Right lobe of liver (tissue), 6 donors: ENCODE measurements at regions not wholly inside any gene's neighbourhood (a gene's known extent, or its start where the extent isn't known, plus 50 kb on each side); places are given as distances from the start of the nearest gene placed in this dataset.

Experiments used
- ATAC-seq, 4 donors: fragments of 200-7000 bp; cut with Tn5 transposase; one replicate each; pipeline ENCODE4 v1.9.1; 2020; ENCODE audit warnings: mild to moderate bottlenecking in 4 of 4, moderate library complexity in 4 of 4
- DNase-seq, 3 donors: peaks; one replicate each; pipeline ENCODE4 v3.0.0-alpha.2; 2020
- H3K27ac ChIP-seq, 3 donors: fragments of 200-600 bp; one replicate each; pipeline ENCODE4 v1.8.0; 2022
- H3K27me3 ChIP-seq, 2 donors: fragments of 200-600 bp; one replicate each; pipeline ENCODE4 v1.8.0; 2022
- H3K36me3 ChIP-seq, 4 donors: fragments of 200-600 bp; sonication (generic) in 1 of 4; one replicate each; pipeline versions ENCODE4 v1.5.1 to v1.8.0; 2017 to 2022; ENCODE audit warnings: control low read depth in 1 of 4
- H3K4me1 ChIP-seq, 4 donors: fragments of 200-600 bp; sonication (generic) in 1 of 4; one replicate each; pipeline versions ENCODE4 v1.5.1 to v1.8.0; 2017 to 2022; ENCODE audit warnings: control low read depth in 1 of 4
- H3K4me3 ChIP-seq, 3 donors: fragments of 200-600 bp; one replicate each; pipeline ENCODE4 v1.8.0; 2022
- H3K9me3 ChIP-seq, 4 donors: fragments of 200-600 bp; sonication (generic) in 1 of 4; one replicate each; pipeline versions ENCODE4 v1.5.1 to v1.8.0; 2017 to 2022; ENCODE audit warnings: control low read depth in 1 of 4
- CTCF ChIP-seq, 4 donors: fragments of 200-600 bp in 3 of 4; fragments of 450-650 bp in 1 of 4; IDR thresholded peaks; one replicate each; pipeline versions ENCODE4 v1.5.1 to v1.8.0; 2016 to 2022; ENCODE audit warnings: antibody characterized with exemption in 4 of 4, mild to moderate bottlenecking in 2 of 4
- POLR2A ChIP-seq: fragments of 450-650 bp; IDR thresholded peaks from one replicate; pipeline ENCODE4 v1.6.1; 2017; ENCODE audit warnings: antibody characterized with exemption, mild to moderate bottlenecking
- WGBS: methylation state at CpG from one replicate; pipeline ENCODE4 v1.1.6; 2018; ENCODE audit warnings: low coverage, low lambda C conversion rate; ENCODE audit not compliant: insufficient coverage; ENCODE audit errors: missing lambda C conversion rate; 5-methylcytosine and 5-hydroxymethylcytosine counted together
- intact Hi-C, 2 donors: fragments of 100-400 bp; cut with DNase I; formaldehyde crosslinking; loops; one replicate each; pipeline versions ENCODE4 v1.11.2 to v1.14.1; 2022
- donor health status: DM: no; HTN: yes; CAD: no.
- donor health status: DM: no; HTN: no; CAD: no.
- donor health status: DM: no; HTN: no; CAD: no.
- donor health status: DM: no; HTN: yes; CAD: no.
- donor health status: DM: no; HTN: yes; CAD: no.

DNA sequence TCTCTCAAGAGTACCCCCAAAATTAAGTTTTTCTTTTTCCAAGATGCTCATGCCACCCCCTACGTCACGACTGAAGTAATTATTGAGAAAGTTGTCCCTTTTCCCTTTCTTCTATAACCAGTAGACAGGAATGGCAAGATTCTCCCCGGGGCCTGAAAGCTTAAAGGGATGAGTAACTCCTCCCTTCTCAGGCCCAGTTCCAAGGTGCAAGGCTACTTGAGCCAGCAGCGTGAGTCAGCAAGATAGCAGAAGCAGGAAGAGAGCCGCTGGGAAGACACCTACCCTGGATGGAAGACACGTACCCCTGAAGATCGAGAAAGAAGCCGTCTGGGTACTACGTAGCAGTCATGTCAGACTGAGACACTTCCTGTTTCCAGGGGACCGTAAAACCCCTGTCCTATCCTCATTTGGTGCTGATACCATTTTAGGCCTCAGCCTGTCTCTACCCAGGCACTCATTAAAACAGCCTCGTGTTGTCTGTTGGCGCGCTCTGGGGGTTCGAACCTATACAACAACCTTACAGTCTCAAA is 241.0 kb downstream of the ADGRG6 start:
- intact Hi-C loops, result no loop called here
- no peaks in the 10 kb centered on the region for H3K36me3 ChIP-seq
- TF ChIP-seq CTCF (IDR thresholded peaks at IDR 0.05) (no peak), POLR2A (no peak)
- no peaks in the 10 kb centered on the region for H3K27me3 ChIP-seq
- no peak overlapping the region for H3K27ac ChIP-seq
- ATAC-seq (no peak), DNase-seq (no peak)
- H3K4me3 ChIP-seq, result no peak overlapping the region
- no peaks in the 10 kb centered on the region for H3K4me1 ChIP-seq
- WGBS, result 56% methylated on average over 4 of the region's 14 CpGs
- H3K9me3 ChIP-seq, result no peaks in the 10 kb centered on the region

DNA sequence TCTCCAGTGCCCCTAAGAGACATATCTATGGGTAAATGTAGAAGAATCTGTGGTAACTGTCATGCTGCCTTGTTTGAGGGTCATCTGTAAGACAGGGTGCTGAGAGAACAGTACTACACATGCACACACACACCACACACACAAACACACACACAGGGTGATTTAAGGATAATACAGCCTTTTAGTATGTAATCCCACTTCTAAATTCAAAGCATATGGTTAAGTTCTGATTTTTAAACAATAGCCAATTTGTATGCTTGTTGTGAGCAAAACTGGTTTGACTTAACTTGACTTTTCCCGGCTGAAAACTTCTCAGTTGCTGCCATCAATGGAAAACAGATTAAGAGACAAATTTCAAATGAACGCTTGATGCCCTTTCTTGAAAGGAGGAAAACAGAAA is 241.8 kb downstream of the ADGRG6 start:
- no peaks in the 10 kb centered on the region for H3K4me1 ChIP-seq
- no peaks in the 10 kb centered on the region for H3K9me3 ChIP-seq
- H3K27me3 ChIP-seq, result no peaks in the 10 kb centered on the region
- 67% methylated on average over 2 of the region's 2 CpGs for WGBS
- TF ChIP-seq CTCF (IDR thresholded peaks at IDR 0.05), result no peak
- no peak for TF ChIP-seq POLR2A
- DNase-seq, result no peak
- H3K36me3 ChIP-seq, result no peaks in the 10 kb centered on the region
- H3K4me3 ChIP-seq, result no peak overlapping the region
- ATAC-seq, result no peak
- H3K27ac ChIP-seq, result no peak overlapping the region
- intact Hi-C loops, result no loop called here

DNA sequence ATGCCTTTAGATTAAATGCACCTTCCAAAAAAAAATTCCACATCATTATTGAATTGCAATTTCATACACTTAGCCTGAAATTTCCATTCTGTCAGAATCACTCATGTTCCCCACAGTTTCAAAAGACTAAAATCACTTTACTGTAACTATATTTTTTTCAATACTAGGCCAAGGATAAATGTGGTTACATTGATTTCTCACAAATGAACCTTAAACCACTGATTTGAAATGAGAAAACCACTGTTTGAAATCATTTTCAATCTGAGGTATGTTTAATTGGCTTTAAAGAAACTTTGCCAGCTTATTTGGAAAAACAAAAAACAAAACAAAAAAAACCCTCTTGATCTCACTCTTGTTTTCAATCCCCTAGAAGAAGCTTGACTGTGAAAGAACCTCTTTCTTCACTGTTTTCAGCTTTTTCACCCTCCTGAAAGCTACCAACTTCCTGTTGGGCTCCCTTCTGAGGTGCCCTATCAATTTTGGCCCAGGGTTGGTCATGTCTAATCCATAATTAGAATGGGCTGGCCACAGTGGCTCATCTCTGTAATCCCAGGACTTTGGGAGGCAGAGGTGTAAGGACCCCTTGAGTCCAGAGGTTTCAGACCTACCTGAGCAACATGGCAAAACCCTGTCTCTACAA is 242.5 kb downstream of the ADGRG6 start:
- TF ChIP-seq POLR2A, result no peak
- no peak for TF ChIP-seq CTCF (IDR thresholded peaks at IDR 0.05)
- Histone ChIP-seq H3K27ac (no peak overlapping the region), H3K4me1 (no peaks in the 10 kb centered on the region), H3K4me3 (no peak overlapping the region), H3K36me3 (no peaks in the 10 kb centered on the region), H3K27me3 (no peaks in the 10 kb centered on the region), H3K9me3 (no peaks in the 10 kb centered on the region)
- ATAC-seq (no peak), DNase-seq (no peak)
- intact Hi-C loops, result no loop called here

DNA sequence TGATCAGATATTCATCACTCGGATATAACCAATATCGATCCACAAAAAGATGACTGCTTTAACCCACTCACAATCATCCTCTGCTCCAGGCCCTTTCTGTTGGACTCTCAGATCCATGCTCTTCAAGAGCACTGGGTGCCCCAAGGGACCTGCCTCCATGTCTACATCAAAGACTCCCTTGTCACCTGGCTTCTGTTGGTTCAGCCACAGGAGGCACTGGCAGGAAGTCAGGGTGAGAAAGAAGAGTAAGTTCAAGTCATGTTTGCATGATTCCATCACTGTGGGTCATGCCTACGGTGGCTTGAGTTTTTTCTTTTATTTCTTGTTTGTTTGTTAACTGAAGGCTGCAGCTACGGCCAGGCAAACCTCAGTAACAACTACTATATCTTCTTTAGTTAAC is 243.3 kb downstream of the ADGRG6 start:
- TF ChIP-seq POLR2A (no peak), CTCF (IDR thresholded peaks at IDR 0.05) (no peak)
- H3K27me3 ChIP-seq, result no peaks in the 10 kb centered on the region
- H3K4me3 ChIP-seq, result no peak overlapping the region
- no peak for DNase-seq
- no peaks in the 10 kb centered on the region for H3K9me3 ChIP-seq
- H3K27ac ChIP-seq, result no peak overlapping the region
- intact Hi-C loops, result no loop called here
- H3K4me1 ChIP-seq, result no peaks in the 10 kb centered on the region
- no peaks in the 10 kb centered on the region for H3K36me3 ChIP-seq
- 55% methylated on average over 3 of the region's 4 CpGs for whole genome bisulfite sequencing
- no peak for ATAC-seq

DNA sequence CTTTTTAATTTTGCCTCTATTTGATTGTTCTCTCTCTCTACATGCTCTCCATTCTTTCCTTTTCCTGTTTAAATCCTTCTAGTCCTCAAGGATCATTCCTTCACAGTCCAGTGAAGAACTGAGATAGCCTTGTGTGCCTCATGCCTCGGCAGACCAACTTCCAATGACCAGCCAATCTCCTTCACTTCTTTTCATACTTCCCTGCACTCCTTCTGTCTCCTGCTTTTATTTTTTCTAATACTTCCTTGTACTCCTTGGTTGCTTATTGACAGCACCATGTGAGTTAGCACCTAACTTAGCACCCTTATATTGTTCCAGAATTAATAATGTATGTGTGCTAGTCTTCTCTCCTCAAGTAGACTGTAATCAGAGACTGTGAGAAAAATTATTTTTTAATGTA is 246.8 kb downstream of the ADGRG6 start:
- Histone ChIP-seq H3K36me3 (no peaks in the 10 kb centered on the region), H3K9me3 (no peaks in the 10 kb centered on the region), H3K27ac (no peak overlapping the region), H3K4me1 (no peaks in the 10 kb centered on the region), H3K27me3 (no peaks in the 10 kb centered on the region), H3K4me3 (no peak overlapping the region)
- ATAC-seq (no peak), DNase-seq (no peak)
- TF ChIP-seq CTCF (IDR thresholded peaks at IDR 0.05), result no peak
- intact Hi-C loops, result no loop called here
- WGBS, result 88% methylated on average over 1 of the region's 1 CpG
